ENCODE measurements at regions not wholly inside any gene's neighbourhood (a gene's known extent, or its start where the extent isn't known, plus 50 kb on each side); places are given as distances from the start of the nearest gene placed in this dataset.

DNA sequence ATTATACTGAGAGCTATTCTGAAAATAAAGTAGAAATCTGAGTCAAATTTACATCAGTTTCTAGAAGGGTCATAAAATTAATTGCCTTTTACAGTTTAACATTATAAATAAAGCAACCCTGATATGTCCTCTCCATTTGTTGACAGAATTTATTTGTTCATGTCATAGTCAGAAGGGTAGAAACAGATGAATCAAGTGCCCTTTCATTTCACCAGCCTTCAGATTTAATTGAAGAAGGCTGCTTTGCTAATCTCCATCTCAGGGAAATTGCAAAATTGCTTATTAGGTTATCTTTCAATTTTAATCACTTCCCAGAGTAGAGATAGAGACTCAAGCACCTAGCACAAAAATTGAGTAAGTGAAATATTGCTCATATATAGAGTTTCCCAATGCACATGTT lies 76.8 kb downstream of the ATXN7L3B start:
- Histone ChIP-seq H2AFZ (ENCODE audit: low read depth, low read length) (no peak overlapping the region), H3K79me2 (ENCODE audit: insufficient read depth, low read length) (no peaks in the 10 kb centered on the region), H3K27ac (ENCODE audit: low read length) (no peak overlapping the region), H3K36me3 (ENCODE audit: insufficient read depth, low read length) (no peaks in the 10 kb centered on the region), H4K20me1 (ENCODE audit: insufficient read depth, low read length) (no peaks in the 10 kb centered on the region), H3K9me3 (ENCODE audit: insufficient read depth, low read length, severe bottlenecking) (no peaks in the 10 kb centered on the region), H3K4me1 (ENCODE audit: insufficient read depth, low read length) (no peaks in the 10 kb centered on the region), H3K27me3 (ENCODE audit: insufficient read depth, low read length, poor library complexity) (no peaks in the 10 kb centered on the region), H3K9ac (ENCODE audit: low read depth, low read length) (no peak overlapping the region), H3K4me2 (ENCODE audit: insufficient read depth, low read length) (no peak overlapping the region), H3K4me3 (ENCODE audit: low read depth in 1 of 2, low read length in 2 of 2) (no peak overlapping the region)
- DNase-seq (no peak), ATAC-seq (ENCODE audit: insufficient read depth, low read depth) (no peak)
- TF ChIP-seq, protein P1, sequence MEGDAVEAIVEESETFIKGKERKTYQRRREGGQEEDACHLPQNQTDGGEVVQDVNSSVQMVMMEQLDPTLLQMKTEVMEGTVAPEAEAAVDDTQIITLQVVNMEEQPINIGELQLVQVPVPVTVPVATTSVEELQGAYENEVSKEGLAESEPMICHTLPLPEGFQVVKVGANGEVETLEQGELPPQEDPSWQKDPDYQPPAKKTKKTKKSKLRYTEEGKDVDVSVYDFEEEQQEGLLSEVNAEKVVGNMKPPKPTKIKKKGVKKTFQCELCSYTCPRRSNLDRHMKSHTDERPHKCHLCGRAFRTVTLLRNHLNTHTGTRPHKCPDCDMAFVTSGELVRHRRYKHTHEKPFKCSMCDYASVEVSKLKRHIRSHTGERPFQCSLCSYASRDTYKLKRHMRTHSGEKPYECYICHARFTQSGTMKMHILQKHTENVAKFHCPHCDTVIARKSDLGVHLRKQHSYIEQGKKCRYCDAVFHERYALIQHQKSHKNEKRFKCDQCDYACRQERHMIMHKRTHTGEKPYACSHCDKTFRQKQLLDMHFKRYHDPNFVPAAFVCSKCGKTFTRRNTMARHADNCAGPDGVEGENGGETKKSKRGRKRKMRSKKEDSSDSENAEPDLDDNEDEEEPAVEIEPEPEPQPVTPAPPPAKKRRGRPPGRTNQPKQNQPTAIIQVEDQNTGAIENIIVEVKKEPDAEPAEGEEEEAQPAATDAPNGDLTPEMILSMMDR (IDR thresholded peaks at IDR 0.05; ENCODE audit: borderline replicate concordance, extremely low read depth, low read length, poor library complexity, severe bottlenecking), result no peak
- TF ChIP-seq EZH2 (IDR thresholded peaks at IDR 0.05; ENCODE audit: borderline replicate concordance, low read depth, low read length, severe bottlenecking), result no peak

DNA sequence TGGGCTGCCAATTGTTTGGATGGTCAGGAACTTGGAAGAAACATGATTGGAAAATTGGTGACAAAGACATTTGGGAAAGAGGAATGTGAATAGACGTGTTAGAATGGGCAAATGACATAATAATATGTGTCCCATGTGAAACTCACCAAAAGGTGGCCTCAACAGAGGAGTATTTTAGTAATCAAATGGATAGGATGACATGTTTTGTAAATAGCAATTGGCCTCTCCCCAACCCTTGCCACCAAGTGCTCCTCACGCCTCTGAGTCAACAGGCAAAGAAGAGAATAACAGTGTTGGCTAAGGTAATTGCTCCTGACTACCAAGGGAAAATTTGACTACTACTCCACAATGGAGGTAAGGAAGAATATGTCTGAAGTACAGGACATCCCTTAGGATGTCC lies 81.4 kb downstream of the ATXN7L3B start:
- H3K4me1 ChIP-seq (ENCODE audit: insufficient read depth, low read length), result no peaks in the 10 kb centered on the region
- H2AFZ ChIP-seq (ENCODE audit: low read depth, low read length), result no peak overlapping the region
- H3K9me3 ChIP-seq (ENCODE audit: insufficient read depth, low read length, severe bottlenecking), result no peaks in the 10 kb centered on the region
- H3K79me2 ChIP-seq (ENCODE audit: insufficient read depth, low read length), result no peaks in the 10 kb centered on the region
- no peaks in the 10 kb centered on the region for H4K20me1 ChIP-seq (ENCODE audit: insufficient read depth, low read length)
- ATAC-seq (ENCODE audit: insufficient read depth, low read depth) (no peak), DNase-seq (no peak)
- no peak overlapping the region for H3K4me3 ChIP-seq (ENCODE audit: low read depth in 1 of 2, low read length in 2 of 2)
- H3K27me3 ChIP-seq (ENCODE audit: insufficient read depth, low read length, poor library complexity), result no peaks in the 10 kb centered on the region
- H3K9ac ChIP-seq (ENCODE audit: low read depth, low read length), result no peak overlapping the region
- H3K4me2 ChIP-seq (ENCODE audit: insufficient read depth, low read length), result no peak overlapping the region
- H3K27ac ChIP-seq (ENCODE audit: low read length), result no peak overlapping the region
- no peaks in the 10 kb centered on the region for H3K36me3 ChIP-seq (ENCODE audit: insufficient read depth, low read length)
- TF ChIP-seq, protein P1 (IDR thresholded peaks at IDR 0.05; ENCODE audit: borderline replicate concordance, extremely low read depth, low read length, poor library complexity, severe bottlenecking), result no peak
- no peak for TF ChIP-seq EZH2 (IDR thresholded peaks at IDR 0.05; ENCODE audit: borderline replicate concordance, low read depth, low read length, severe bottlenecking)

DNA sequence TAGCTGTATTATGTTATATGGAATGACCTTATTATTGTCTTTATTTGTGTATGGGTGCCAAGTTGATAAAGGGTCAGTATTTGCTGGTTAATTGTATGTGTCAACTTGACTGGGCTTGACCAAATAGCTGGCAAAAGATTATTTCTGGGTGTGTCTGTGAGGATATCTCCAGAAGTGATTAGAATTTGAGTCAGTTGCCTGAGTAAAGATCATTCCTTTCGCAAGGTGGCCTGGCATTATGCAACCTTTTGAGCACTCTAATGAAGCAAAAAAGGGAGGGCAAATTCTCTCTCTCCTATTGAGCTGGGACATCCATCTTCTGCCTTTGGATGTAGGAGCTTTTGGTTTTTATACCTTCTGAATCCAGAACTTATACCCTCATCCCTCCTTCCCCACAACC lies 82.2 kb downstream of the ATXN7L3B start:
- no peak for DNase-seq
- ATAC-seq (ENCODE audit: insufficient read depth, low read depth), result no peak
- Histone ChIP-seq H3K9me3 (ENCODE audit: insufficient read depth, low read length, severe bottlenecking) (no peaks in the 10 kb centered on the region), H3K36me3 (ENCODE audit: insufficient read depth, low read length) (no peaks in the 10 kb centered on the region), H3K27me3 (ENCODE audit: insufficient read depth, low read length, poor library complexity) (no peaks in the 10 kb centered on the region), H3K4me3 (ENCODE audit: low read depth in 1 of 2, low read length in 2 of 2) (no peak overlapping the region), H3K4me2 (ENCODE audit: insufficient read depth, low read length) (no peak overlapping the region), H4K20me1 (ENCODE audit: insufficient read depth, low read length) (no peaks in the 10 kb centered on the region), H3K79me2 (ENCODE audit: insufficient read depth, low read length) (no peaks in the 10 kb centered on the region), H2AFZ (ENCODE audit: low read depth, low read length) (no peak overlapping the region), H3K4me1 (ENCODE audit: insufficient read depth, low read length) (no peaks in the 10 kb centered on the region), H3K9ac (ENCODE audit: low read depth, low read length) (no peak overlapping the region), H3K27ac (ENCODE audit: low read length) (no peak overlapping the region)
- TF ChIP-seq EZH2 (IDR thresholded peaks at IDR 0.05; ENCODE audit: borderline replicate concordance, low read depth, low read length, severe bottlenecking), result no peak
- TF ChIP-seq, protein P1 (IDR thresholded peaks at IDR 0.05; ENCODE audit: borderline replicate concordance, extremely low read depth, low read length, poor library complexity, severe bottlenecking), result no peak

DNA sequence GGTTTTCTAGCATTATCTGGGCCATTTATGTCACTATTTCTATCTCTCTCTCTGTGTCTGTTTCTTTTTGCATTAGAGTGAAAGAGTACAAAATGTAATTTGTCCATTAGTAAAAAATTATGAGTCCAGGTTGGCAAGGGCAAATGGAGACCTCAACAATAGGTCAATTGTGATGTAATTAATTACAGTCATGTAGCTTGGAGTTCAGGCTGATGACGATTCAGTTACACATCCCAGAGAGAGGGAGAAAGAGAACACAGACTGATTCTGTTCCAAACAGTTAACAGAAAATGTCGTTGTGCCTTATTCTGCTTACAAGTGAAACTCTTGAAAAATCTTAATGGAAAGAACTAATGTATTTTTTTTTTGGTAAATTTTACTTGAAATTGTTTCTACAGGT lies 83.3 kb downstream of the ATXN7L3B start:
- TF ChIP-seq, protein P1 (IDR thresholded peaks at IDR 0.05; ENCODE audit: borderline replicate concordance, extremely low read depth, low read length, poor library complexity, severe bottlenecking), result no peak
- no peak for TF ChIP-seq EZH2 (IDR thresholded peaks at IDR 0.05; ENCODE audit: borderline replicate concordance, low read depth, low read length, severe bottlenecking)
- Histone ChIP-seq H3K4me1 (ENCODE audit: insufficient read depth, low read length) (no peaks in the 10 kb centered on the region), H3K27me3 (ENCODE audit: insufficient read depth, low read length, poor library complexity) (no peaks in the 10 kb centered on the region), H3K36me3 (ENCODE audit: insufficient read depth, low read length) (no peaks in the 10 kb centered on the region), H3K27ac (ENCODE audit: low read length) (no peak overlapping the region), H3K9ac (ENCODE audit: low read depth, low read length) (no peak overlapping the region), H3K4me2 (ENCODE audit: insufficient read depth, low read length) (no peak overlapping the region), H3K79me2 (ENCODE audit: insufficient read depth, low read length) (no peaks in the 10 kb centered on the region), H3K9me3 (ENCODE audit: insufficient read depth, low read length, severe bottlenecking) (no peaks in the 10 kb centered on the region), H4K20me1 (ENCODE audit: insufficient read depth, low read length) (no peaks in the 10 kb centered on the region), H2AFZ (ENCODE audit: low read depth, low read length) (no peak overlapping the region), H3K4me3 (ENCODE audit: low read depth in 1 of 2, low read length in 2 of 2) (no peak overlapping the region)
- ATAC-seq (ENCODE audit: insufficient read depth, low read depth) (no peak), DNase-seq (no peak)

Measured in DND-41 (cell line).